Activated naive CD4-positive, alpha-beta T cell treated with anti-CD3 and anti-CD28 coated beads, Interleukin-2, amount 50 U/mL, for 16 hours (primary cell): ENCODE measurements at regions not wholly inside any gene's neighbourhood (a gene's known extent, or its start where the extent isn't known, plus 50 kb on each side); places are given as distances from the start of the nearest gene placed in this dataset.

Source experiments
- DNase-seq: peaks from one replicate; pipeline ENCODE4 v3.0.0-alpha.2; 2020

DNA sequence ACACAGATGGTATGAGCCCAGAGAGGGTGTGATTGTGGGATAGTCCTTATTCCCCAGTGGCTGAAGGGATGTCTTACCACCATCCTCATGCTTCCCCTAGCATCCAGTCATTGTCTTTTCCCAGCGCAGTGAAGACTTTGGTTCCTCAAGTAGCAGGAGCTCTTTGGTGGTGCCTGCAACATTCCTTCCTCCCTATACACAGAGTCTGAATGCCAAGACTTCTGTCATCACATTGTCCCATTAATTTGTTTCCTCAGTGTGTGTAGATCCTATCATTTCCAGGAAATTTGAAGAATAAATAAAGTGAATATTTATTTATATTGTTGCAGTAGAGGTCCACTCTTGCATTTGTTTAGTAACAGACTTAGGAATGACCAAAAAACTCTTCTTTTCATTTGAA lies 147.2 kb downstream of the DACT1 start:
- no peak for DNase-seq

DNA sequence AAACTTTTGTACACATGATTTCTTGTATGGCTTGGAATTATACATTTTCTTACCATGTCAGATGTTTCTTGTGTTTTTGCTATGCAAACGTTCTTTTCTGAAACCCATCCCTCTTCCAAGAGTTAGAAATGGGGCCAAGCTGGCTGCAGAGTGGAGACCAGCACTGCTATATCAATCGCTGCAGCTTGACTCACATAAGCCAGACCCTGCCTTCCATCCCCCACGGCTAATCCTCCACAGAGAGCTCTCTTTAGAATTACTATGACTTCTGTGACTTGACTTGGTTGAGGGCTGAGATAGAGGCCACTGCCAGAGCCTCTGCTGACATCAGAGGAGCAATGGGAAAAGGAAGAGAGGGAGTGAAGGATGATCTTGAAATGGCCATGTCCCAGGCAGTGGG lies 147.9 kb downstream of the DACT1 start:
- DNase-seq: no peak

DNA sequence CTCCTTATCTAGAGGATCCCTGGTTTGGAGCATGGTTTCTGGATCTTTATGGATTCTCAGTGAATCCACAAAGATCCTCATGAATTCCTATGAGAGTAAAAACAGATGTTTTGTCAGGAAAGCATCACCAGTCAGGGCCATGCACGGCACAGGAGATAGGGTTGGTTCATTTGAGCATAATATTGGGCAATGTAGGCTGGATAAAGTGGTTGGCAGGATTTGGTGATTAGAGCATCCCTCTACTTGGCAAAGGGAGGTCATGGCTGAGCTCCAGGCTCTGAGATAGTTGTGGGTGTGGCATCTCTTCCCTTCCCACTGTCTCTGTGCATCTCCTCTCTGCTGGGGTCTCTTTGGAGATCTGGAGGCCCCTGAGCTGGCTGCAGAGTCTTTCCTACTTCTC lies 149.8 kb downstream of the DACT1 start:
- DNase-seq: no peak

DNA sequence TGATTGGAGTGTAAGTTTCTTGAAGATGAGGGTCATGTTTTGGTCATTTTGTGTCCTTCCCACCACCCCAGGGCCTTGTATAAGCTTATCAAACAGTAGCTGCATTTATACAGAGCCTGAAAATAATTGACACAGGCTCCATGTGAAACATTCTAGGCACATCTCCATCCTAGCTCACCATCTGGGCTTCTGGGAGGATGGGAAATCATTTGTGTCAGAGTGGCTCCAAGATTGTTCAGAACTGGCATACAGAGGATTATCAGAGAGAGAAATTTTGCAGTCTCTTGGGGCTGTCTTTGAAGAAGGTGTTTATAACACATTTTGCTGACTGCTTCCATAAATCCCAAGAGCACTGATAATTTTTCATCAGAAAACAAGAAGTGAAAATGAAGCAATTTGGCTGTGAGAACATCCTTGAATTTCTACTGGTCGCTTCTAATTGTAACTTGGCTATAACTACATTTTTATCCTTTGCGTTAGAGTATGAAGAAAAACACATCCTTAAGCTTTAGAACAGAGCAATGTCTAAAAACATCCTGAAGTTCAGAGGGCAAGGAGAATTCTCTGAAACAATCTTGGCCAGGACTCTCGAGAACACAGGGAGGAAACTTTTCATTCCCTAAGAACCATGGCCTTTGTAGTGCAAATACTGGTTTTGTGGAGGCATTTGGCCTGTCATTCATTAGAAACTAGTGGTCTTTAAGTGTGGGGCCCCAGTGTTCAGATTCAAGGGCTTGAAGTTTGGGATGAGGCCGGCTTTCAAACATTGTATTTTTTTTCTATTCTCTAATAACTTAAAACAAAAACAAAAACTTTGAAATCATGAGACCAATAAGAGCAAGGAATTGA lies 151.1 kb downstream of the DACT1 start:
- no peak for DNase-seq

DNA sequence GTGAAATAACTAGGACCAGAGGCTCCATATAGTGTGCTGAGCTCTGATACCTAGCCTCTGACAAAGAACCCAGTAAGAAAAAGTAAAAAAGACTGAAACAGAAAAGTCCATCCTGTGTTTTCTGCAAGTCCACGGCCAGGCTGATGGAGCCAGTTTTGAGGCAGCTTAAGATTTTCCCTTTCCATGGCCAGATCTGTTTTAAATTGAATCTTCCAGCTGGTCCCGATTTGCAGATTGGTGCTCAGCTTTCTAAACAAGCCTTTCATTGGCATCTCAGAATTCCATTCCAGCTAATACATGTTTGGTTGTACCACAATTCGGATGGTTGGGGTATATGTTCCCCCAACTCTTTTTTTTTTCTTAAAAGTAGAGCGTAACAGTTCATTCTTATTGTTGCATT lies 152.0 kb downstream of the DACT1 start:
- DNase-seq: no peak

DNA sequence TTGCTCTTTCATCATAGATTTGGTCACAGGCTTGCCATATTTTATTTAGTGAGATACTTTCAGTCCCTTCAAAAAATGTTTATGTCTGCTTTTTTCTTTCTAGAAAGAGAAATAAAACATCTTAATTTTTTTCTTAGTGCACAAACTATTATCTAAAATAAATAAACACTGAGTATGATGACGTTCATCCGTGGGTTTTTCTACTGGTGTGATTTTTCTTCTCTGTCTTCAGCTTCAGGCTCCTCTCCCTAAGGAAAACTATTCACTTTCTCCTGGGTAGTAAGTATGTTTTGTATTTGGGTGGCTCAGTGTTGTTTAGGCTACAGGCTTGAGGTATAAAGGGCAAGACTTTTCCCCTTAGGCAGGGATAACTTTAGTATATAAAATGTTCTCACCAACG lies 154.7 kb downstream of the DACT1 start:
- DNase-seq: no peak

DNA sequence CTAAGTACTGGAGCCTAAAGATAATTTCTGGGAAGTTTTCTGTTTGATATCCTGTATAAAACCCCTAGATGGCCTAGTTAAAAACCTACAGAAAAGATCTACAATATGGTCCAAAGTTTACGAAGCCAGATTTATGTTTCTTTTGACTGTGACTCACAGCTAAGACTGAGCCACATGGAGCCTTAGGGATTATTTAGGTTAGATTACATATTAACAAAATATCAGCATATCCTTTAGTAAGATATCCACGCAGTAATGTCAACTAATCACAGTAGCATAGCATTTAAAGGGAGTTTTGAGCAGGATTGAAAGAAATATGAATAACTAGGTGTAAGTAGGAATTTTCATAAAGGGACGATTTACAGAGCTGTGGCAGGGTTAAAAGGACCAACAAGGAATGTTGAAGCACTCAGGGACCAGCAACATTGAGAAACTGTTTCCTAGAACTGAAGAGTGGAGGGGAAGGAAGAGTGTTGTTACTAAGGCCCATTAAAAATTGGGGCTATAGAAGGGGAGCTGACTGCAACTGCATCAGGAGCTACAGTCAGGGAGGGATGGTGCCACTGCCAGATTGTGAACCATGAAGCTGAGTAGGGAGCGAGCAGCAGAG lies 155.5 kb downstream of the DACT1 start:
- DNase-seq: no peak

DNA sequence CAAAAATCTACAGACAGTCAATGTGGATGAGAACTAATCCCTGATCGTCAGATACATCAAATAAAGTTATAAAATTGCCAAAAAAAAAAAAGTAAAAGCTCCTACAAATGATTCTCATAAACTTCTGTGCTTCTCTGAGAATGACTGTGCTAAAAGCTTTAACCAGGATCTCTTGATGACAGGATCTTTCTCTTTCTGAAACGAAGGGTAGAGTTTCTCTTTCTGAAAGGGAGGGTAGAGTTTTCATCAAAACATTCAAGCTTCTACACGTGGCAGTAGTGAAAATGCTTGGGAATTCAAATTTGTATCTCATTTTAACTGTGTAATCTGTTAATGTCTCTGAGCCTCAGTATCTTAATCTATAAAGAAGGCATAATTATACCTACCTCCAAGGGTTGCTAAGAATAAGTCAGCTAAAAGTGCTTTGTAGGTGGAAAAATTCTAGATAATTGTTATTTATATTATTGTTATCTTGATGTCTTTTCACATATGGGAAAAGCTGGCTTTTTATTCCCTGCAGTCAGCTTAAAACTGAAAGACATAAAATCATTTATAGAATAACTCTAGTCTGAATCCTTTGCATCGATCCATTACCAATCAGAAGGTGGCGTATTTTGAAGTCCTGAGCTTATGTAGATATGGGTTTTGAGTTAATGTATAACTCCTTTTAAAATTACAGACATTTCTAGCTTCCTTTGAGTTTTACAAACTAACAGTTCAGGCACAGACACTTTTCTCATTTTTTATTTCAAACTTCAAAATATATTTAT lies 157.4 kb downstream of the DACT1 start:
- no peak for DNase-seq

DNA sequence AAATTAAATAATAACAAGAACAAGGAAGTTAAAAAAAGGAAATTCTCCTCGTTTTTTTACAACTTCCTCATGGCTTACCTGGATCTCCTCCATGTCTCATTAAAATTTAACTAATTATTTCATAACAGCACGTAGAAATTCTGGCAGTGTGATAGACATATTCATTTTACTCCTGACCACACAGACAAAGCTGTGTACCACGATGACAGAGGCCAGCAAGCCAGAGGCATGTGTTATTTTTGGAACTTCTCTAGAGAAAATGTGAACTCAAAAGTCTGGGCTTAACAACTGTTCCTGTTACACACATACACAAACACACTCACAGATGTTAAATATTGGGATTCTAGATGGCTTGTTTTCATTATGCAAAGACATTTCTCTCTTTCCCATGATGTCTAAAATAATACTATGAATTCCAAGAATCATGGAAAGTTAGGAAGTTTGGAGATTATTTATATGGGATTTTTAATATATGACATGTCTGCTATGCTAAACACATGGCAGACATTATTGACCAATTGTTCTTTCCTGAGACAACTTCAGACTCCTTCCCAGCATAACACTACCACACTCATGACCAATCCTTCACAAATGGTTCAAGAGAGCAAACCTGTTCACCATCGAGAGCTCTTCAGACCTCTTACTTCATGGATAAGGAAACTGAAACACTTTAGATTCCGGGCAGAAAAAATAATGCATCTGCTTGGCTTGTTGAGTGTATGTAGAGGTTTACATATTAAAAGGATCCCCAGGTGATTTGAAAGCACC lies 158.7 kb downstream of the DACT1 start:
- no peak for DNase-seq

DNA sequence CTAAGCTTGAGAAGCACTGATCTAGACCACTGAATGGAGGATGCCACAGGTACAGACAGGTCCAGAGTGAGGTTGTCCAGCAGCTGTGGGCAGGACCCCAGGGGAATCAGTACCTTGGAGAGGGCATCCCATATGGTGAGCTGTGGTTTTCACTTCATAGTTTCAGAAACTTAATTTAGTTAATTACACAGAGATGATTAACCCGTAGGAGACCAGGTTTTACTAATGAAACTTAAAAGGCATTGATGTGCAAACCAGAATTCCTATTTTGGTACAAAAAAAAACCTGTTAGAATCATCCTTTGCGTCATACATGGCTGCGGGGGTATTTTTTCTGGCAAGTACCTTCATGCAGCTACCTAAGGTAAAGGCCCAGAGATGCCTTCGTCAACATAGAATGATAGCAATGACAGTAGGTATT lies 159.3 kb downstream of the DACT1 start:
- no peak for DNase-seq

DNA sequence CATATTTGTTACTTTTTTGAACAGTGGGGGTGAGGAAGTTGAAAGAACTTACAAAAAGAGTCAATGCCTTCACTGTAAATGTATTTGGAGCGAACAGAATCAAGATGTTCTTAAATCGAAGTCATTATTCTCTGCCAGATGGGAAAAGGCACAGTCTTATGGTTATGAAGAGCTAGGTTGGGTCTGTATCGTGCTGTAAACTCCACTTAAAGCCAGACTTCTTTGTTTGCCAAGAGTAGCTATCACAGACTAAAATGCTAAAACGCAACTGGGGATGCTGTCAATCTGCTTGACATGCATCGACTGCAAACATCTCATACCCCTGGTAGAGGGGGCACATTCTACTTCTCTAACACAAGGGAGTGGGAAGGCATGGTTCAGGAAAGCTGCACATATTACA lies 160.4 kb downstream of the DACT1 start:
- no peak for DNase-seq

DNA sequence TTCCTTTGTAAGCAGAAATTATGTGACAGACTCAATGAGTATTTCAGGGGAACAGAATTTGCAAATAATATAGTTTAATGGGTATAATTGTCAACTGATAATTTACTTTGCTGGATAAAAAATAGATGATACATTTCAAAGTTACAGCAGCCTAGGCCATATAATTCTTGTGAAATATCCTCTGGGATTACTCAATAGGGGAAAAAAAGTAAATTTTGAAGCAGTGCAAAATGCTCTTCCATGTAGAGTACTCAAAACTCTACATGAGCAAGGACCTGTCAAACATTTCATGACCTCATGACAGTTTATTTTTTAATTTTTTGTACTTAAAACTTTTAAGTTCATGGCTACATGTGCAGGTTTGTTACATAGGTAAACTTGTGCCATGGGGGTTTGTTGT lies 163.3 kb downstream of the DACT1 start:
- DNase-seq: no peak

DNA sequence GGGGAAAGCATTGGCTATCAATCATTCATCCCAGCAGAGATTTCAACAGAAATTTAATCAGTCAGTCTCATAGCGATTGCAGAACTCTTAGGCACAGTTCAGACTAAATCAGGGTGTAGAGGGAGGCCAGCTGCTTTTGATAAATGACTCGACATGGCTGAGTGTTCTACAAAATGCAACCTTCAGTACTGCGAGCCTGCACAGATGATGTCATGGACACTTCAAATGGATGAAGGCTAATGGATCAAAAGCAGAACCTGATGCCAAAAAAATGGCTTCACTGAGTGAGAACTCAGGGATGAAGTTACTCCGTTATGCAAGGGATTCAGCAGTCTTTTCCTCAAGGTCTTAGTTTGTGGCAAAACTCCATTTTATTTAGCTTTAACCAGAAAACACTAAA lies 167.3 kb downstream of the DACT1 start:
- no peak for DNase-seq

DNA sequence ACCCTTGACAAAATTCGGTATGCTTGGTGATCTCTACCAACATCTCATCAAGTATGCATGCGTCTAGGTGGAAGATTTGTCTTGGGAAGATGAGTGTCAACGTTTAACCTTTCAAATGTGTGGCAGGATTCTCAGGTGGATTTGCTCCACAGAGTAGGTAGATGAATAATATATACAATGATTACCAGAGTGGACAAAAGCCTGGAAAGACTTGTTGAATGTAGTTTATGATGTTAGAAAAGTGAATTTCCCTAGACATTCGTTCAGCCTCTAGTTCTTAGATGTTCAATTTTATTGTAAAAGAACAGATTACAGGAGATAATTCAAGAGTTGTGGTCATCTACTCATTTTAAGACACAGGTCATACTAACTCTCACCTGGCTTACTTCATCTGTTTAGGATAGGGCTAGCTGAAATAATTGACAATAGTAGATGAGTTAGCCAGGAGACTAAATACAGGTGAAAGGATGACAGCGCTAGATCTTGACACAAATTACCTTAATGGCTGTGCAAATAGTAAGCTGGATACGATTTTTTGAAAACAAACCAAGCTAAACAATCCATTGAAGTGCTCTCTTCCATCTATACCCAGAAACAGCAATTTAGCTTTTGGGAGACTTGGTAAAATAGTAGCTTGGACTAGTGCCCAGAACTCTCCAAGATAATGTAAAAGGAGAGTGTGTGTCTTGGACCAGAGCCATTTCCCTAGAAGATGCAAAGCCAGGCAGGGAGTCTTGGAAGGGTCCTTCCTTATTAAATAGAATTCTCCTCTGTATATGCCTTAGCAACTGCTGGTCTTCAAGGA lies 168.0 kb downstream of the DACT1 start:
- DNase-seq: no peak

DNA sequence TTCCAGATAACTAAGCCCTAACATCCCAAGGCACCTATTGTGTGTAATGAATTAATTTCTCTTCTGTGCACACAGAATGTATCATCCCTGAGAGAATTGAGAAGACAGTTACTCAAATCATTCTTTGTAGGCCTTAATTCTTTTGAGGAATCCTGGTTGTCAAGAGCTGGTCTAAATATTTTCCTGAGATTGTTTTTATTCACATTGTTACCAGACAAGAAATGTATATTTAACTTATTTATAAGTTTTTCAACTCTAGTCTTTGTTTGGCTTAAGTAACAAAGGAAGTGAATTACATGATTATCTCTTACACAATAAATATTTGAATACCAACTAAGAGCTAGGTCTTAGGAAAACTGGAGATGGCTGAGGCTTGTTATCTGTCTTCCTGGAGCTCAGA lies 169.4 kb downstream of the DACT1 start:
- DNase-seq: no peak

DNA sequence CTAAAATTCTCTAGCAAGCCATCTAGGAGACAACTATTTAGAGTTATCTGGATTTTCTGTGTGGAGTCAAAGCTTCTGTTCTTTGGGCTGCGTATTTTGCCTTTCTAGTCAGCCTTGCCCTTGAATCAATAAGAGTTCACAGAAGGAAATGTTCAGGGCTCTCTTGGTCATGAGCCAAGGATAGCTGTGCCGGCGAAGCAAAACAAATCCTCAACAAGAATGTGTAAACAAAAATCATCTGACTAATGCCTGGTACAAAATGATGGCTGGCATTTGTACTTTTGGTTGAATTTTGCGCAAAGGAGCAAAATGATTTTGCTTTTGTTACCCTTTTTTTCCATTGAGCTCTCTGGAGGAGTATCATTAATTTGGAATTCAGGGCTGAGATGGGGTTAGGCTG lies 171.1 kb downstream of the DACT1 start:
- DNase-seq: no peak

DNA sequence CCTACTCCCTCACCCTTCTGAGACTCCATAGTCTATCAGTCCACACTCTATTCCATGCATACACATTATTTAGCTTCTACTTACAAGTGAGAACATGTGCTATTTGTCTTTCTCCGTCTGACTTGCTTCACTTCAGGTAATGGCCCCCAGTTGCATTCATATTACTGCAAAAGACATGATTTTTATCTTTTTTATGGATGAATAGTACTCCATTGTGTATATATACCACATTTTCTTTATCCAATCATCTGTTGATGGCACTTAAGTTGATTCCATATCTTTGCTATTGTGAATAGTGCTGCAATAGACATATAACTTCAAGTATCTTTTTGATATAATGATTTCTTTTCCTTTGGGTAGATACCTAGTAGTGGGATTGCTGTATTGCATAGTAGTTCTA lies 171.8 kb downstream of the DACT1 start:
- no peak for DNase-seq

DNA sequence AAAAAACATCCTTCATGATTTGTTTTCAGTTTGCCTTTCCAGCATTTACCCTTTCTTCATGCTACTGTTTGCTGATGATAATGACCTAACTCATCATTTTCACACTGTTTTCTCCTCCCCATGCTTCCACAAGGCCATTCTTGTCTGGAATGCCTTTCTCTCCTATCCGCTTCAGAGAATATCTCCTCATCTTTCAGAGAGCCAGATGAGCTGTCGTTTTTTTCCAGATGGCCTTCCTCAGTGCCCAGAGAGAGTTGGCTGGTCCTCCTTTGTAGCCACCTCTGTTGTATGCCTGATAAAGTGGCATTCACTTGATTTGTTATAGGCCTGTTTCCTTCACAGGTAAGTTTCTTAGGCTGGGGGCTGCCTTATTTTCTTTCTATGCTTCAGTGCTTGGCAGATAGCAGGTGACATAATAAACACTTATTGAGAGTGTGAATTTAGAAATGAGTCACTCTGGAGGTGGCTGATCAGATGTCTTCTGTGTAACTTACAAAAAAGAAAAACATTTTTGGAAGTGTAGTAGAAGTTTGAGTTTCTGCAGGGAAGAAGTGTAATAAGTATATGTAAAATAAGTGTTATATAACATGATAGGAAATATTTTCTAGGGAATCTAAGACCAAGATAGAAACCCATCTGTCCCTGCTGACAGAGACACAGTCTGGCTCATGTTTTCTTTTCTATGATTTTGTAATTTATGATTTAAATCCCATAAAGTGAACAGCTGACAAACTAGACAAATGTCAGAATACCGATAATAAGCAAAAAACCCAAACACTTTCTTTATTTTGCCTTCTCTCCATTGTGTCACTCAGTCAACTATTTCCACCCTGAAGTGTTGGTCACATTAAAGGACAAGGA lies 174.5 kb downstream of the DACT1 start:
- no peak for DNase-seq

DNA sequence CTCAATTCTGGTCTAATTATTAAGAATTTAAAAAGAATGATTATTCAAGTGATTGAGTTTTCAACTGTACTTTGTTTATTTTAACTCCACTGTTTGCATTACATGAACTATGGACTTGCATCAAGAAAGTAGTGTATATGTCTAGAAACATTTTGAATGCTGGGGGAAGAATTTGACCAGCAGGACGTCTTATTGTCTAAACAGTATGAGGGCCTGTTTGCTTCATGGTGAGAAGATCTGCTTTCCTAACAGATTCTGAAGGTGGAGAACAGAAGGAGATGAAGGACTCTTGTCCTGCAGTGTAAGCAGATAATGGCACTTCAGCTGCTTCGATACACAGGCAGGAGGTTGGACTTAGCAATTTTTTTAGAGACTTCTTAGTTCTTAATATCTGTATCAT lies 176.0 kb downstream of the DACT1 start:
- no peak for DNase-seq

DNA sequence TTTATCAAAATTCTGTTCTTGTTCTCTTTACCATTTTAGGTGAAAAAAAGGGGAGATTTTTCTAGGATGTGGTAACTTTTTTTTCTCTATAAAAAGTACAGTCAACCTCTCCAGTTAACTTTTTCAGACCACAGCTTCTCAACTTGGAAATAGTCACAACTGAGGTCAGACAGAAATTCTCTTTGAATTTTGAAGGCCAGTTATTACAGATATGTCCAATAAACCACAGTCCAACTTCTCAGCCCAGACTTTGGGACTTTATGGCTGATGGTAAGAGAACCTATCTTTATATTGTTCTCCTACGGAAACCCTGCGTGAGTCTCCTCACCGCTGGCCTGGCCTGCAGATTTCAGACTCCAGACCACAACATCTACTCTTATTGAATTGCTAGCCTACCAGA lies 176.7 kb downstream of the DACT1 start:
- DNase-seq: no peak

DNA sequence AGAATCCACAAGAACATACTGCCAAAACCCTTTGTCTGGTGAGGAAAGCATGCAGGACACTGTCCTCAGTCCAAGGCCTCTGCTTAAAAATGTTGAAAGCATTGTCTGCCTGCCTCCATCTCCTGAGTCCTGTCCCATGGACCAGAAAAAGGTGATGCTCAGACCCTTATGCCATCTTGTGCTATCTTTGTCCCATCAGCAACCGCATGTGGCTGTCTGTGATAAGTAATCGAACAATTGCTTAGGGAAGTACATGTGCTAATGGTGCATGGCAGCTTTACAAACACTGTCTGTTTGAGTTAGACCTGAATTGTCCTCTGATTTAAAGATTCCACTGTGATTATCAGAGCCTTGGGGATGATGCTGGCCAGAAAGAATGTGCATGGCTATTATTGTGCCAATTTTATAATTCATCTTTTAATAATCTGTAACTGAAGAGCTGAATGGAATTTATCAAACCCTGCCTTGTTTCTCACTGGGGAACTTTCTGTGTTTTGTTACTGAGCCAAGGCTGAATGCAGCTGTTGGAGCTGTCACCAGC lies 177.5 kb downstream of the DACT1 start:
- no peak for DNase-seq
